ENCODE measurements at regions not wholly inside any gene's neighbourhood (a gene's known extent, or its start where the extent isn't known, plus 50 kb on each side); places are given as distances from the start of the nearest gene placed in this dataset.
"Not testable (repeated sequence)": the region's sequence is repeated elsewhere in the genome, so short reads cannot be mapped to it uniquely, and the experiment has no call there.

DNA sequence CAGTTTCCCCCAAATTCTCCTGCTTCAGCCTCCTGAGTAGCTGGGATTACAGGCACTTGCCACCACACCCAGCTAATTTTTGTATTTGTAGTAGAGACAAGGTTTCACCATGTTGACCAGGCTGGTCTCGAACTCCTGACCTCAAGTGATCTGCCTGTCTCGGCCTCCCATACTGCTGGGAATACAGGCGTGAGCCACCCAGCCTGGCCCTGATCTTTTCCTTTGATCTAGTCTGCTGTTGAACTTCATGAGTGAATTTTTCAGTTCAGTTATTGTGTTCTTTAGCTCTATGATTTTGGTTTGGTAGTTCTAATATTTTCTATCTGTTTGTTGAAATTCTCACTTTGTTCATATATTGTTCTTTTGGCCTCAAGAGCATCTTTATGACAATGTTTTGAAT, 83.4 kb upstream of the RAP2C start:
- in situ Hi-C loops (cut with MboI; ENCODE audit: low sequenced_read_pairs) = not testable (repeated sequence)

DNA sequence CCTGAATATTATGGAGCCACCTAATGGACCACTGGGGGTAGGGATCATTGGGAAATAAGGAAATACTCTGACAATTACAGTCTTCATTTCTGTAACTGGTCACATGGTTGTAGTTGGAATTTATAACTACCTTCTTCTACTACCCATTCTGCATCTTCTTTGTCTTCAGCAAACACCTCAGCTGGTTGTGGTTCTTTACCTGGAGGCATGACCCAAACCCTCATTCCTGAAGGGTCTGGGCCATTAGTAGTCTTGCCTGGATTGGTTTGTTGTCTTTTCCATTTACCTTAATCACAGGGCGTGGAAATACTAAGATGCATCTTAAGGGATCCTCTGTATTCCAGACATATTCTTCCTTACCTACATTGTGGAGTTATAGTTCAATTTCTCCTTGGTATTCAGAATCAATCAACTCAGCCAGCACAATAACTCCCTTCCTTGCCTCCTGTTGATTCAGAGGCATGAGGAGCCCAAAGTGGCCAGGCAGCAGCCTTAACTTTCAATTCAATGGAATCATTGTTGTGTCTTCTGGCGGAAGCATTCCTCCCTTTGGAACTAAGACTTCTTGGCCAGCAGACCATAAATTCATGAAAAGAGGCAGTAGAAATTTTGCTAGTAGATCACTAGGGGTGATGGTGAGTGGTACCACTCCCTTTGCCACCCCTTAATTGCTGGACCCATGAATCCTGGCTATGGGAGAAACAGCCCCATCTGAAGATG, 75.7 kb upstream of the RAP2C start:
- in situ Hi-C loops (cut with MboI; ENCODE audit: low sequenced_read_pairs) = loop anchor here (10.0 kb wide), 1 partner anchor 320 kb away; no protein-coding TSS in a partner anchor

DNA sequence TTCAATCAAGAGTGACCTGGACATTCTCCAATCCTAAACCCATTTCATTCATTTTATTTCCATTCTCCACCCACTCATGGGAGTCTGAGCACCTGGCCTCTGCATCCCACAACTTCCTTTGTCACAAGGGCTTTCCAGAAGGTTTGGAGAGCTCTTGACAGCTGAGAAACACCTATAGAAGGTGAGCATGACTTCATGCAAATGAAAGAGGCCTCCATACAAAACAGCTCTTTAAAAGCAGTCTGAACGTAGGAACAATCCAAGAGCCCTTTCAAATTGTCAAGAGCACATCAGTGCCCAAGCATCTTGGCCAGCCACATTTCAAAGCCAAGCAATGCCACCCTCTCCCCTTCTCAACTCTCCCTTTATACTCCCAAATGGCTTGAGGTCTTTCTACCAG, 74.9 kb upstream of the RAP2C start:
- in situ Hi-C loops (cut with MboI; ENCODE audit: low sequenced_read_pairs) = loop anchor here (10.0 kb wide), 1 partner anchor 321 kb away; no protein-coding TSS in a partner anchor

DNA sequence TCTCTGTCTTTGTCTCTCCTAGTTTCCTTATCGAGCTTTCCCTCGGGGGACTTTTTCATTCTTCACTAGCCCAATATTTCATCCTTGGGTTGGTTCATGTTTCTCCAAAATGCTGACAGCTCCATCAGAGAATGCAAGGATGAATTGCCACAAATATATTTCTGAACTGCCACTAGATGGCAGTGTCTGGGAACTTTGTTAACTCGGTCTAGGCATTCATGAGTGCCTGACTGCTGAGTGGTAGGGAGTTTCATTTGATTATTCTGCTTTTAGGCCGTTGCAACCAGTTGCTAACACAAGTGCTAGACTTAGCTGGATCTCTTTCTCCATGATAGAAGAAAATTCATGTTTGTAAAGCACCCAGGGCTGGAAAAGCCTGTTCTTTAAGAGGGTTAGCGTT, 73.5 kb upstream of the RAP2C start:
- in situ Hi-C loops (cut with MboI; ENCODE audit: low sequenced_read_pairs) = loop anchor here (10.0 kb wide), 1 partner anchor 322 kb away; no protein-coding TSS in a partner anchor

DNA sequence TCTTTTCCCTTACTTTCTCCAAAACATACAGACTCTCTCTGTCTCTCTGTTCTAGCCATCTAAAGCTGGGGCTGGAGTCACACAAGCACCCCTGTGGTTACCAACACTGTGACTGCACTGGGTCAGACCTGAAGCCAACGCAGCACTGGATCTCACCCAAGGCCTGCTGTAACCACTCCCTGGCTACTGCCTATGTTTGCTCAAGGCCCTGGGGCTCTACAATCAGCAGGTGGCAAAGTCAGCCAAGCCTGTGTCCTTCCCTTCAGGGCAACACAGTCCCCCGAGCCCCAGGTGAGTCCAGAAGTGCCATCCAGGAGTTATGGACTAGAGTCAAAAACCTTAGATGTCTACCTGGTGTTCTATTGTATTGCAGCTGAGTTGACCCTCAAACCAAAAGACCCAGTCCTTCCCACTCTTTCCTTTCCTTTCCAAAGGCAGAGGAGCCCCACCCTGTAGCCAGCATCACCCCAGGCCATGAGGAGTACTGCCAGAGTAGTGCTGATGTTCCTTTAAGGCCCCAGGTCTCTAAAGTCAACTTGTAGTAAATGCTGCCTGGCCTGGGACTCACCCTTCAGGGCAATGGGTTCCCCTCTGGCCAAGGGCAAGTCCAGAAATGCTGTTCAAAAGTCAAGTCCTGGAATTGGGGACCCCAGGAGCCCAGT, 58.8 kb upstream of the RAP2C start:
- in situ Hi-C loops (cut with MboI; ENCODE audit: low sequenced_read_pairs) = no loop called here

DNA sequence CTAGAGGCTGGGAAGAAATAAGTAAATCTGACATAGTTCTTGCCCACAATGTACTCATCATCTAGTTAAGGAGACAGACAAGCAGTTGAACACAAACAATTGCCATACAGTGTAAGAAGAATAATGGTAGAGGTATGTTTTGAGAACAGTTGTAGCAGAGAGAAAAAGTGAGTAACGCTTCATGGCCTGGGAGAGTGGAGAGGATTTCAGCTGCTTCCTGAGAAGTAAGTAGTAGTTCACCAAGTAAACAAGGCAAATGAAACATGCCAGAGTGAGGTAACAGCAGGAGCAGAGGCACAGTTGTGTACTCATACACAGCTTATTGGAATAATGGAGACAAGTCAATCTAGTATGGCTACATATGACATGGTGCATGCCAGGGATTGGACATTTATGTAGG, 53.6 kb upstream of the RAP2C start:
- in situ Hi-C loops (cut with MboI; ENCODE audit: low sequenced_read_pairs) = no loop called here

DNA sequence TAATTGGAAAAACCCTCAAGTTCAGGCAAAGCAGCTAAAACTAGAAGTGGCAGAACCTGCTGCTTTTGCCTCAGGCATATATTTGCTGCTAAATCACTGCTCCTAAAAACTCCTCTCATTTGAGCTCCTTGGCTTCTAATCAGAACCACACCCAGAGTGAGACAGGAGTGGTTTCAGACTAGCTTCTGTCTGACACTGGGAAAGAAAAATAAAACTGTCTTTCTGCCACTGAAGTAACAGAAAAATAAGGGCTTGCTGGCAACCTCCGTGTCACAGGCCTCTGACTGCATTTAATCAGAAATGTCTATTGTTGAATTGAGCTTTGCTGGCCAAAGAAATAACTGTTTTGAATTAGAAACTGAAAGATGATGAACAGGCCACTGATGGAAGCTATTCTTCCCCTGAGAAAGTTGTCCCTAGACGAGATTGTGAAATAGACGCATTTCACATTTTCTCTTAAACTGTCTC, 52.1 kb upstream of the RAP2C start:
- in situ Hi-C loops (cut with MboI; ENCODE audit: low sequenced_read_pairs) = no loop called here

DNA sequence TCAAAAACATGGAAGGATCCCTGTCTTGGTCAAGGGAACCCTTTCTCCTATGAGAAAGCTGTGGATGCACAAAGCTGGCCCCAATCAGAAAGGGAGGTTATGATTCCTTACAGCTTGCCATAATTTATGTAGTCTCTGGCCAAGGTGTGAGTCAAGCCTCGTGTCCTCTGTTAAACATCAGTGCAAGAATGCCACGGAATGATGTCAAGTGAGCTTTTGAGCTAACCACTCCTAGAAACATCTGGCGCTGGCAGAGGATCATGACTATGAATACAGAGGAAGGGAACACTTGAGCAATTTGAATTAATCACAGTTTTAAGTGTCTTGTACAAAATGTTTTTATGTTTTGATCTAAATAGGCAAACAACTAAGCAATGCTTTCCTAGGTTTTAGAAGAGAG, 51.5 kb upstream of the RAP2C start:
- in situ Hi-C loops (cut with MboI; ENCODE audit: low sequenced_read_pairs) = no loop called here

DNA sequence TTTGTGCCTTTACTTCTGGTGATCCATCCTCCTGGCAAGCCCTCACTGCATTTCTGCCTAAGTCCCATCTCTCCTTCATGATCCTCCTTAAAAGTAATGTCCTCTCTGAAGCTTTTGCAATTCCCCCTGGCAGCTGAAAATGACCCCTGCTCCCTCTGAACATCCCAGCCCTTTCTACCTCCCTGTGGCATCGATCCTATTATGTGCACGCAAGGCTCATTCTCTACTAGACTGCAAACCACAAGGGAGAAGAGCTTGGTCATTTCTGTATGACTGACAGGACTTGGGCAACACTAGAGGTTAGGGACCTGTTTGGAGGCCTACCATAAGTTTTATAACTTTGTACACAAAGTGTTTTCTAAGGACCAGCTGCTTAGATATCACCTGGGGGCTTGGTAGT, 50.8 kb upstream of the RAP2C start:
- in situ Hi-C loops (cut with MboI; ENCODE audit: low sequenced_read_pairs) = no loop called here
